NCI-H2227 treated with DMSO at 0.1 percent for 48 hours (cell line): ENCODE measurements at regions not wholly inside any gene's neighbourhood (a gene's known extent, or its start where the extent isn't known, plus 50 kb on each side); places are given as distances from the start of the nearest gene placed in this dataset.
A peak's percentile ranks its signal among the peaks of the same experiment; 100 is the strongest.

Experiments
- DNase-seq: peaks from one replicate; lab custom pipeline; 2025; lab: John Stamatoyannopoulos, UW

DNA sequence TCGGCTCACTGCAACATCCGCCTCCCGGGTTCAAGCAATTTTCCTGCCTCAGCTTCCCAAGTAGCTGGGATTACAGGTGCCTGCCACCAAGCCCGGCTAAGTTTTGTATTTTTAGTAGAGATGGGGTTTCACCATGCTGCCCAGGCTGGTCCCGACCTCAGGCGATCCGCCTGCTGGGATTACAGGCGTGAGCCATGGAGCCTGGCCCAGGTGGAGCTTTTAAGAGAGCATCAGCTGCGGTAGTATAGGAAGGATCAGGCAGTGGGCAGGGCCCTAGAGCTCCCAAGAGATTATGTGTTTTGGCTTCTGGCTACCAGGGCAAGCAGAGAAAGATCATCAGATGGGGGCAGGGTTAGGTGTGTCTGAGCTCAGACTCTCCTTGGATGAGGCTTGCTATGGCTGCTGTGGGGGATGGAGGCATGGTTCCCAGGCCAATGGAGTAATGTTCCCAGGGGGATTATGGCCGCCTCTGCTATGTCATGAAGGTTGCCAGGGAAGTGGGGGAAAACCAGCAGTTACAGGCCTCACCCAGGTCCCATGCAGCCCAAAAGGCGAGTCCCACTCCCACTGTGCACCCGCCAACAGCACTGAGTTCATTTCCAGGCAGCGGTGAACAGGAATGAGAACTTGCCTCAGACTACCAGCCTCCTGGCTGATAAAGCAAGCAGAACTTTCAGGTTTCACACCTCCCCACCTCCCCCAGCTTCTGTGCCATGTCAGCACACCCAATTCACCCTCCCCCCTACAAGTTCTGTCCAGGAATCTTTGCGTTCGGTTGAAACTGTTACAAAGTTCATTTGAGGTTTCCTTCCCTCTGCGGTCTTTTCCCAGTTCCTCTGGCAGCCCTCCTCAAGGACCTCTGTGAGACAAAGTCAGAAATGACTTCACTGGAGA lies 507.6 kb downstream of the SPATA31D1 start:
- no peak for DNase-seq

DNA sequence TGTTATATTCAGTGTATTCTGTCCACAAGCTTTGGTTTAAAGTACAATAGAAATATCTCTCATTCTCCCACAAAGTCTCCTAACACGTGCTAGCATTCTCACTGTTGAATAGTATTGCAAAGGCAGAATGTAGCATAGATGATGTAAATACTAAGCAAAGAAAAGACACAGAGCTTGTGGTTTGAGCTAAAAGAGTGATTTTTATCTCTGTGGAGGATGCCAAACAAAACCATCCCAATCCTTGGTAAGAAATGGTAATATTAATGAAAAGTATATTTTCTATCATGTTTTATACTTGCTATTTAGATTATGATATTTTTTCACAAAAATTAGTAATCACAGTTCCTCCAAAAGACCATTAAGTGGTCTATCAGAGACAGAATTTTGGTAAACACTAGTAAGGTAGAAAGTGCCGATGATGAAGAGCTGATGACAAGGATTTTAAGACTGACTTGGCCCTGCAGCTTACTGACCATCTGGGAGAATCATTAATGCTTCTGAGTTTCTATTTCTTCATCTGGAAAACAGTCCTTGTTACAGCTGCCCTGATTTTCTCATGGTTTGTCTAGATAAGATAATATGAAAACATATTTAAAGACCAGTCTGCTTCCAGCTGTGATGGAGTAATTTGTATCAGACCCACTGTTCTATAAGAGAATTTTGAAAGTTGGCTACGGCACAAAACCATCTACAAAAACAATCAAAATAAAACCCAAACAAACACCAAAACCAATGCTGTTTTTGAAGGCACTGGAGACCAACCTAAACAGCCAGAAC lies 510.2 kb downstream of the SPATA31D1 start:
- DNase-seq, result no peak

- no peak for DNase-seq
Measured at GRCh38 chr9:82499337-82499736, 510.8 kb downstream of the SPATA31D1 start.

- DNase-seq, result no peak
Measured at GRCh38 chr9:82504620-82505019, 516.0 kb downstream of the SPATA31D1 start.

DNA sequence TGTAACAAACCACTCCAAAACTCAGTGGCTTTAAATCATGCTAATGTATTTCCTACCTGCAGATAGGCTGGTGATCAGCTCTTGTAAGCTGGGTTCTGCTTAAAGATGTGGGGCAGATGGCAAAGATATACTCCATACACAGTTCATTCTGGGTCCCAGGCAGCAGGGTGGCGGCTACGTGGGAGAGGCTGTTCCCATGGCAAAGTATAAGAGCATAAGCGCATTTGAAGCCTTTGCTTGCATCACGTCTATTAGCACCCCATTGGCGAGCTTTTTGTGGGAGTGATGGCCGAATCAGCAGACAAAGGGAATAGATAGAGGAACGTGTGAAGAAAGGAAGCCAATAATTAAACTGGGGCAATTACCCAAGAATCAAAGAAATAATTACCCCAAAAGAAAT lies 523.1 kb downstream of the SPATA31D1 start:
- no peak for DNase-seq

DNA sequence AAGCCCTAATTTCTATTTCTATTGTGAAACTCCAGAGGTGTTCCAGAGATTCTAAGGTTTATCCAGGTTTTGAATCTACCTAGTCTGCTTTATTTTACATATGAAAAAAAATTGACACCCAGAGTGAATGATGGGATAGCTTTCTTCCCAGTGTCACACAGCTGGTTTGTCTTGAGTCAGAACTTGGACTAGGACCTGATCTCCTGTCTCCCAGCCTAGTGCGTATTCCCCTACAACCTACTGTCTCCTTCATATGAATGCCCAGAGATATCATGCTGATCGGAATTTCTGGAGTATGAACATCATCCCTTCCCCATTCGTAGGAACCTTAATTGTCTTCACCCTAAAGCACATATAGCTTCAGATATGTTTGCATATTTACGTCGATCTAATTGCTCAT lies 524.2 kb downstream of the SPATA31D1 start:
- DNase-seq, result no peak

DNA sequence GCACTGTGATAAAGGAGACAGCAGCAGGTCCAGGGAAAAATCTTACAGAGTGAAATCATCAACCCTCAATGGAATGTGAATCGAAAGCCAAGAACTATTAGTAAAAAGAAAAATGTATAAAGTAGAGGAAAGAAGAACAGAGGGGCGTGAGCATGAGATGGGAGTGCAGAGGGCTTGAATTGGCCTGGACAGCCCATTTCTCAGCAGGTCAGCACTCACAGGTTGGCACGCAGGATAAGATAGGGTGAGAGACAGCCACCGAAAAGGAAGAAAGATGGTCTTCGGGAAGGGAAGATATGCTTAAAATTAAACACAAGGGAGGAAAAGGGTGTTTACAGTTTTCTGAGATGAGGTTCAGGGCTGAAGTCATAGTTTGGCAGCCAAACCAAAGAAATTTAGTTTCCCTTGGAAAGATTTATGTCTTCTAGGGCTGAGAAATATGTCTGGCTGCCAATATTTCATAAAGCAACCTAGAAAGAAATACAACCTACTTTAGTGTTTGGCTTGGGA lies 524.7 kb downstream of the SPATA31D1 start:
- no peak for DNase-seq

- DNase-seq, result no peak
Measured at GRCh38 chr9:82513976-82514735, 525.6 kb downstream of the SPATA31D1 start.

- no peak for DNase-seq
Measured at GRCh38 chr9:82518868-82519267, 530.3 kb downstream of the SPATA31D1 start.

DNA sequence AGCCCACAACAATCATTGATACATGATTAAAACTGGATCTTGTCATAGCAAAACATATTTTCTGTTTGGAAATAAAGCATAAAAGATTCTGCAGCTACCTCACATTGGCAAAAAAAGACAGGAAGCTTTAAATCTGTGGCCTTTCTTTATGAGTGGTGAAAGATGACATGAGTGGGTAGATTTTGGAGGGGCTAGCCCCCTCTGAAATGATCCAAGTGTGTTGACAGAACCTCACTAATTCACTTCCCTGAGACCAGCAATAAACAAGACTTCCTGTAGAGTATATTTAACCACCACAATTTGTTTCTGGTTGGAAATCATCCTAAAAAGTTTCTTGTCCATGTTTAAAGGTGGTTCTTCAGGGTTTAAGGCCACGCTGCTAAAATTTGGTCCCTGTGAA lies 530.8 kb downstream of the SPATA31D1 start:
- DNase-seq, result no peak

GRCh38 chr9:82524407-82524806 lies 535.8 kb downstream of the SPATA31D1 start:
- DNase-seq, result no peak

DNA sequence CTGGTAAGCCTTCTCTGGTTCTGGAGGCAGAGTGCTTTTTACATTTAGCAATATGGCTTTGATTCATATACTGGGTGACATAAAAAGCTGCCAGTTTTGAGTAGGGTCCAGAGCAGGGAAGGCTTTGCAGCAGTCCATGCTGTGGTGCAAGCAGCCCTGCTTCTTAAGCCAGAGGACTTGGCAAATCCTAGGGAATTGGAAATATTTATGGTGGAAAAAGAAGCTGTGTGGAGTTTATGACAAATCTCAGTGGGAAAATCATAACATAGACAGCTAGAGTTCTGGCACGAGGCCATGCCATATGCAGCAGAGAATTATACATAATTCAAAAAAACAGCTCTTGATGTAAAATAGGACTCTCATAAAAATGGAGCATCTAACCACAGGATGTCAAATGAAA lies 536.4 kb downstream of the RASEF start:
- no peak for DNase-seq

GRCh38 chr9:82531795-82532194 lies 531.1 kb downstream of the RASEF start:
- DNase-seq, result no peak

DNA sequence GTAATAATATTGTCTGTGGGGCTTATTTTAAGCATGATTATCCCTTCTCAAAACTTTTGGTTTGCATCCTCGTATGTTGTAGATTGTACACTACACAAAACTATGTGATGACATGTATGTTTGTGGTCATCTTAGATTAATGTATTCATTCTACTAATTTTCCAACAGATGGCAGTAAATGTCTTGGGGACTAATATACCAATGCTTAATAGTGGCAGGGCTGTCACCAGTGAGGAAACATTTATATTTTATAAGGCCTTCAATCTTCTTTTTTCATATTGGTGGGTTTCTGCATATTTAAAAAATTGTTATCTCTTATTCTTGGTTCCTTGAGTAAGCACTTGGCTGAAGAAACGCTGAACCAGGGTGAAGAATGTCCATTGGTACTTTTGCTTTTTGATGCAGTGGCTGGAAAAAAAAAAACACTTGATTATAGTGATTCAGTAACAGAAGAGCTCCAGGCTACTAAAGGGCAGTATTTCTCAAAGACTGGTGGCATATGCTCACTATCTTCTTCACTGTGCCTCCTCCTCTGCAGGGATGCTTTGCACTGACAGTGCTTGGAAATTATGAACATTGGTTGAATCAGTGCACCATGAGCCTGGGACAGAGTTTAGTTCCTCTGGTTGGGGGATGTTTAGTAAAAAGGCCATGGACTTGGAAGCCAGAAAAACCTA lies 530.3 kb downstream of the RASEF start:
- peak; percentile 2 for DNase-seq

- DNase-seq, result no peak
Measured at GRCh38 chr9:82535432-82535998, 527.4 kb downstream of the RASEF start.

GRCh38 chr9:82538634-82539033 lies 524.3 kb downstream of the RASEF start:
- DNase-seq, result no peak

GRCh38 chr9:82539146-82539545 lies 523.8 kb downstream of the RASEF start:
- no peak for DNase-seq

DNA sequence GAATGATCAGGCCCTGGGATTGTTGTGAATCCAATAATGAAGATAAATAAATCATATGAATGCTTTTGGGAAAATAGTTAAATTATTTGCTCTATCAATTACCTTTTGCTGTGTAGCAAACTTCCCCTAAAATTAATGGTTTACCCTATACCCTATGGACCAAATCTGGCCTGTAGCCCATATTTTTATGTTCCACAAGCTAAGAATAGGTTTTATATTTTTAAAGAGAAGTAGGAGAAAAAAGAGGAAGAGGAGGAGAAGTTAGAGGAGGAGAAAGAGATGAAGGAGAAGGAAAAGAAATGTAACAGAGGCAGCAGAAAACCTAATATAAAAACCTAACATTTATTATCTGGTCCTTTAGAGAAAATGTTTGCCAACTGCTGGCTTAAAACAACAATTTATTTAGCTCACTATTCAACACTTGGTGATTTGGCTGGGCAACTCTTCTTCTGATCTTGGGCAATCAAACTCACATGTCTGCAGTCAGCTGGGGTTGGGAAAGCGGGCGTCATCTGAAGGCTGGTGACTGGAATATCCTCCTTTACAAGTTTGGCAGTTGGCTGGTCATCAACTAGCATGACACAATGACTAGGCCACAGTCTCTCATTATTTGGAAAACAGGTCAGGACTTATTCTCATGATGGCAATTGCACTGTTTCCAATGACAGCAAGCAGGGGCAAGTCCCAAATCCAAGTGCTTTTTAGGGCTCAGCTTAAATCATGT lies 522.9 kb downstream of the RASEF start:
- DNase-seq, result no peak

DNA sequence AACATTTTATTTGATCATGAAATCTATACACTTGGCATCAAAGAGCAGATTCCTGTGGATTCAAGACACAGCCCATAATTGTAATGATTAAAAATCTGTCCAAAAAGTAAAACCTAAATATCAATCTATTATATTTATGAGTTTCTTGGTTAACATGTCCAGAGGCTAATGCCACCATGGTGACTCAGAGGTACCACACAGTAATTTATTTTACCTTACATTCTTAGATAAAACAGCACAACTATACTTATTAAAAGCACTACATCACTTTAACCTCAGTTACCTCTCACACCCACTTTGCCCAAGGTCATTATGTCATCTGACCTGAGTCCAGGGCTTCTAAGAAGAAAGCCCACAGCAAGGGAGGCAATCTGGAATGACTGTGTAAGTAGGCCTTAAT lies 519.2 kb downstream of the RASEF start:
- DNase-seq, result no peak

DNA sequence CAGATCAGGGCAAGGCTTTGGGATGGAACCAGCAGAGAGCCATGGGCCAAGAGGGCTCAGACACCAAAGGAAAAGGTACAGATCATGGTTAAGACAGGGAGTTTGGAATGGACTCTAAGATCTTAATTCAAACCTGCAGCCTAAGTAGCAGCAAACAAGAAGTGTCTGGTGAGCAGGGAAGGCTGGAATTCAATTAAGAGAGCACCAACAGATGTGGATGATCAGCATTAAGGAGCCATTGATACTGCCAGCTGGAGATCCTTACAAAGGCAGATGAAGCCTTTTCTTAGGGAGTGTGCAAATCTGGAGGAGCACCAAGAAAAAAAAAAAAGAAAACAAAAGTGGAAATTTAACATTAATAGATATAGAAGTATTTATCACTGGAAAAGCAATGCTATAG lies 516.8 kb downstream of the RASEF start:
- no peak for DNase-seq

- no peak for DNase-seq
Measured at GRCh38 chr9:82547995-82548394, 514.9 kb downstream of the RASEF start.
